GM12878 (cell line): ENCODE measurements at regions not wholly inside any gene's neighbourhood (a gene's known extent, or its start where the extent isn't known, plus 50 kb on each side); places are given as distances from the start of the nearest gene placed in this dataset.

ENCODE experiments used
- ATAC-seq: fragments of 200-7000 bp; cut with Tn5 transposase; 3 replicates; pipeline ENCODE4 v1.9.1; 2020; ENCODE audit warnings: mild to moderate bottlenecking, moderate library complexity
- BruUV-seq: library from RNA; stranded (reverse); fragments of 400-500 nt; replicated peaks from 2 replicates; lab custom pipeline; 2021; lab: Mats Ljungman, UMichigan
- CTCF ChIA-PET: fragments of 300-600 bp; sonication (Branson Sonifier 250); formaldehyde crosslinking; extraction: SDS; loops from one replicate; lab custom pipeline; 2021; ENCODE audit warnings: inconsistent platforms; lab: Yijun Ruan, JAX
- POLR2A ChIA-PET: fragments of 350-600 bp; formaldehyde crosslinking; extraction: SDS; loops from one replicate; lab custom pipeline; 2021; ENCODE audit warnings: inconsistent platforms; lab: Charles Lee
- RAD21 ChIA-PET: fragments of 300-600 bp; sonication (Branson Sonifier 250); formaldehyde crosslinking; loops from one replicate; lab custom pipeline; 2023; ENCODE audit warnings: antibody characterized with exemption; ENCODE audit not compliant: unreplicated experiment; lab: Charles Lee
- SMC1A ChIA-PET: fragments of 300-600 bp; sonication (Branson Sonifier 250); formaldehyde crosslinking; loops from one replicate; lab custom pipeline; 2023; ENCODE audit not compliant: unreplicated experiment, uncharacterized antibody; lab: Charles Lee
- DNase-seq: peaks from one replicate; pipeline ENCODE4 v3.0.0-alpha.2; 2011; ENCODE audit warnings: low read depth, low spot score
- FAIRE-seq: peaks from 3 replicates; lab custom pipeline; 2011; peaks lifted over from hg19 to GRCh38; lab: Jason Lieb, UNC
- H2AFZ ChIP-seq: 2 replicates; pipeline ENCODE4 v1.6.0; 2011; ENCODE audit warnings: low read depth, low read length, control low read depth; ENCODE audit not compliant: control insufficient read depth
- H3K27ac ChIP-seq: 2 replicates; pipeline ENCODE4 v1.5.1; 2011; ENCODE audit warnings: control low read depth; ENCODE audit not compliant: control insufficient read depth, insufficient read depth
- H3K27me3 ChIP-seq, 2 experiments: replicated peaks in 1 of 2; 2 replicates each; pipeline versions ENCODE4 v1.6.0 to v1.6.1; 2011; ENCODE audit warnings: low read length in 1 of 2; ENCODE audit not compliant: control insufficient read depth in 2 of 2, insufficient read depth in 2 of 2
- H3K36me3 ChIP-seq, 2 experiments: 2 replicates each; pipeline ENCODE4 v1.5.1; 2011; ENCODE audit warnings: low read length in 1 of 2; ENCODE audit not compliant: control insufficient read depth in 2 of 2, insufficient read depth in 2 of 2
- H3K4me1 ChIP-seq: 2 replicates; pipeline ENCODE4 v1.6.1; 2011; ENCODE audit warnings: mild to moderate bottlenecking, low read length, moderate library complexity, mixed read lengths; ENCODE audit not compliant: control insufficient read depth, insufficient read depth
- H3K4me2 ChIP-seq: 2 replicates; pipeline ENCODE4 v1.6.0; 2011; ENCODE audit warnings: control low read depth; ENCODE audit not compliant: control insufficient read depth, insufficient read depth
- H3K4me3 ChIP-seq: fragments of 200-600 bp; sonication (generic); 2 replicates; pipeline ENCODE4 v1.5.1; 2016
- H3K79me2 ChIP-seq: 2 replicates; pipeline ENCODE4 v1.6.0; 2011; ENCODE audit warnings: low read length; ENCODE audit not compliant: control insufficient read depth, insufficient read depth
- H3K9ac ChIP-seq: 2 replicates; pipeline ENCODE4 v1.8.0; 2011; ENCODE audit warnings: low read length, control low read depth, mixed read lengths; ENCODE audit not compliant: control insufficient read depth, insufficient read depth
- H3K9me3 ChIP-seq: replicated peaks from 3 replicates; pipeline ENCODE4 v1.5.1; 2011; ENCODE audit warnings: mild to moderate bottlenecking, low read length; ENCODE audit not compliant: control insufficient read depth, insufficient read depth
- H4K20me1 ChIP-seq: 2 replicates; pipeline ENCODE4 v1.6.0; 2011; ENCODE audit not compliant: control insufficient read depth, insufficient read depth
- EP300 ChIP-seq, 2 experiments: fragments of 150-350 bp in 1 of 2; IDR thresholded peaks; 2 replicates each; pipeline ENCODE4 v1.6.1; 2011 to 2012; ENCODE audit warnings: low read depth in 2 of 2, low read length in 2 of 2, borderline replicate concordance in 1 of 2, improper control_type of control experiment in 1 of 2, inconsistent platforms in 1 of 2; ENCODE audit not compliant: control insufficient read depth in 1 of 2
- ETV6 ChIP-seq, 2 experiments: fragments of 450-650 bp in 1 of 2; IDR thresholded peaks in 1 of 2; conservative IDR thresholded peaks in 1 of 2; 2 replicates each; pipeline ENCODE4 v1.6.1; 2014; ENCODE audit warnings: antibody characterized with exemption in 1 of 2, borderline replicate concordance in 1 of 2, low read depth in 1 of 2, mild to moderate bottlenecking in 1 of 2, moderate library complexity in 1 of 2
- HCFC1 ChIP-seq: fragments of 150-350 bp; IDR thresholded peaks from 2 replicates; pipeline ENCODE4 v1.6.1; 2014; ENCODE audit warnings: low read length
- RFX5 ChIP-seq: IDR thresholded peaks from 2 replicates; pipeline ENCODE4 v1.6.1; 2011; ENCODE audit warnings: low read depth, low read length, improper control_type of control experiment
- SPI1 ChIP-seq: IDR thresholded peaks from 2 replicates; pipeline ENCODE4 v1.6.1; 2011; ENCODE audit warnings: low read depth, mild to moderate bottlenecking, low read length, moderate library complexity, borderline replicate concordance; ENCODE audit not compliant: insufficient read depth
- STAT3 ChIP-seq: IDR thresholded peaks from 2 replicates; pipeline ENCODE4 v1.6.1; 2011; ENCODE audit warnings: low read depth, low read length, improper control_type of control experiment
- TCF3 ChIP-seq: IDR thresholded peaks from 2 replicates; pipeline ENCODE4 v1.6.1; 2012; ENCODE audit warnings: low read depth, mild to moderate bottlenecking, low read length, borderline replicate concordance; ENCODE audit not compliant: insufficient read depth
- WGBS: methylation state at CpG from one replicate; pipeline ENCODE4 v1.1.6; 2016; ENCODE audit warnings: low lambda C conversion rate; ENCODE audit not compliant: insufficient replicate concordance, insufficient coverage; ENCODE audit errors: missing lambda C conversion rate; 5-methylcytosine and 5-hydroxymethylcytosine counted together
- in situ Hi-C: fragments of 300-500 bp; cut with MboI; formaldehyde crosslinking; loops from 9 replicates; pipeline ENCODE4 v1.14.3; 2018; ENCODE audit warnings: mixed read lengths
- intact Hi-C: fragments of 100-400 bp; cut with micrococcal nuclease; formaldehyde crosslinking; loops from one replicate; pipeline ENCODE4 v1.14.2; 2022; ENCODE audit not compliant: unreplicated experiment
- TF ChIP-seq, protein P1 (sequence below): IDR thresholded peaks from 2 replicates; pipeline ENCODE4 v1.6.1; 2012; ENCODE audit warnings: mild to moderate bottlenecking, low read depth, low read length
- TF ChIP-seq, protein P2 (sequence below): IDR thresholded peaks from 2 replicates; pipeline ENCODE4 v1.6.1; 2012; ENCODE audit warnings: low read depth, low read length, improper control_type of control experiment
- TF ChIP-seq, protein P3 (sequence below): IDR thresholded peaks from 2 replicates; pipeline ENCODE4 v1.6.1; 2012; ENCODE audit warnings: low read length, inconsistent platforms

DNA sequence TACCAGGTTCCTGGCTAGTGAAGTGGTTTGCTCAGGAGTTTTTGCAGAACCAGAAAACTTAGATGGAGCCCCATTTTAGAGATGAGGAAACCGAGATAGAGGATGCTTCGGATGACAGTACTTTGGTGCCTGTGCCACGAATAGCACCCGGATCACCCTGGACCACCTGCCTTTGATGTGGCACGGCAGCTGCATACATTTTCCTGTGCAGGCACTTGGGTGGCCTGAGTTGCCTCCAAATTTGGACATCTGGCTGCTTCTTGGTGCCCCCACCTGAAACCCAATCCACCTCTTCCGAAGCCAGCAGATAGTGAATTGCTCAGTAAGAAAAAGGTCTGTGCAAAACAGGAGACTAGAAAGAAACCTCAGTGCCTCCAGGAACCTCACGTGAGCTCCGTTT lies 140.6 kb upstream of the ID2 start (continued):
- TF ChIP-seq ETV6 (conservative IDR thresholded peaks at IDR 0.05 in 1 of 2, IDR thresholded peaks at IDR 0.05 in 1 of 2; ENCODE audit: borderline replicate concordance in 1 of 2, low read depth in 1 of 2) (no peak), HCFC1 (no peak), STAT3 (no peak), SPI1 (no peak), RFX5 (no peak)
- TF ChIP-seq, protein P1, sequence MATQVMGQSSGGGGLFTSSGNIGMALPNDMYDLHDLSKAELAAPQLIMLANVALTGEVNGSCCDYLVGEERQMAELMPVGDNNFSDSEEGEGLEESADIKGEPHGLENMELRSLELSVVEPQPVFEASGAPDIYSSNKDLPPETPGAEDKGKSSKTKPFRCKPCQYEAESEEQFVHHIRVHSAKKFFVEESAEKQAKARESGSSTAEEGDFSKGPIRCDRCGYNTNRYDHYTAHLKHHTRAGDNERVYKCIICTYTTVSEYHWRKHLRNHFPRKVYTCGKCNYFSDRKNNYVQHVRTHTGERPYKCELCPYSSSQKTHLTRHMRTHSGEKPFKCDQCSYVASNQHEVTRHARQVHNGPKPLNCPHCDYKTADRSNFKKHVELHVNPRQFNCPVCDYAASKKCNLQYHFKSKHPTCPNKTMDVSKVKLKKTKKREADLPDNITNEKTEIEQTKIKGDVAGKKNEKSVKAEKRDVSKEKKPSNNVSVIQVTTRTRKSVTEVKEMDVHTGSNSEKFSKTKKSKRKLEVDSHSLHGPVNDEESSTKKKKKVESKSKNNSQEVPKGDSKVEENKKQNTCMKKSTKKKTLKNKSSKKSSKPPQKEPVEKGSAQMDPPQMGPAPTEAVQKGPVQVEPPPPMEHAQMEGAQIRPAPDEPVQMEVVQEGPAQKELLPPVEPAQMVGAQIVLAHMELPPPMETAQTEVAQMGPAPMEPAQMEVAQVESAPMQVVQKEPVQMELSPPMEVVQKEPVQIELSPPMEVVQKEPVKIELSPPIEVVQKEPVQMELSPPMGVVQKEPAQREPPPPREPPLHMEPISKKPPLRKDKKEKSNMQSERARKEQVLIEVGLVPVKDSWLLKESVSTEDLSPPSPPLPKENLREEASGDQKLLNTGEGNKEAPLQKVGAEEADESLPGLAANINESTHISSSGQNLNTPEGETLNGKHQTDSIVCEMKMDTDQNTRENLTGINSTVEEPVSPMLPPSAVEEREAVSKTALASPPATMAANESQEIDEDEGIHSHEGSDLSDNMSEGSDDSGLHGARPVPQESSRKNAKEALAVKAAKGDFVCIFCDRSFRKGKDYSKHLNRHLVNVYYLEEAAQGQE, result no peak
- TF ChIP-seq, protein P2, sequence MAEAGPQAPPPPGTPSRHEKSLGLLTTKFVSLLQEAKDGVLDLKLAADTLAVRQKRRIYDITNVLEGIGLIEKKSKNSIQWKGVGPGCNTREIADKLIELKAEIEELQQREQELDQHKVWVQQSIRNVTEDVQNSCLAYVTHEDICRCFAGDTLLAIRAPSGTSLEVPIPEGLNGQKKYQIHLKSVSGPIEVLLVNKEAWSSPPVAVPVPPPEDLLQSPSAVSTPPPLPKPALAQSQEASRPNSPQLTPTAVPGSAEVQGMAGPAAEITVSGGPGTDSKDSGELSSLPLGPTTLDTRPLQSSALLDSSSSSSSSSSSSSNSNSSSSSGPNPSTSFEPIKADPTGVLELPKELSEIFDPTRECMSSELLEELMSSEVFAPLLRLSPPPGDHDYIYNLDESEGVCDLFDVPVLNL, result no peak
- TF ChIP-seq, all 136 proteins: peak for 0

DNA sequence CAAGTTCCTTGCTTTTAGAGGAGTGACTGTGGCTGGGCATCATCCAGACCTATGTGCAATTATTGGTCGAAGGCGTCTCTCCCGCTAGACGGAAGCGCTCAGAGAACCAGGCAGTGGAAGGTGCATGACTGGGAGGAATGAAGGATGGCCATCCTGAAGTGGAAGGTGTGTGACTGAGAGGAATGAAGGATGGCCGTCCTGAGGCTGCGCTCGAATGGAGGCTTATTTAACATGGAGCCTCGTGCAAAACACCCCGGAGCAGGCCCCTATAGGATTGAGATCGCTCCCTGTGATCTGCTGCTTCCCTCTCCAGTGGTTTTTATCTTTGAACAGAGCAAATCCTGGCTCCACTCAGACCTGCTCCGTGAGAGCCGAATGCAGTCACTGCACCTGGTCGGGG lies 140.2 kb upstream of the ID2 start:
- in situ Hi-C loops (loop anchor here (5.0 kb wide), 2 partner anchors 134 to 239 kb away; no protein-coding TSS in a partner anchor), intact Hi-C loops (loop anchor here (2.0 to 5.0 kb wide), 6 partner anchors 41 to 769 kb away; no protein-coding TSS in a partner anchor)
- Histone ChIP-seq H3K9ac (no peak overlapping the region), H3K9me3 (no peaks in the 10 kb centered on the region), H3K36me3 (no peaks in the 10 kb centered on the region), H3K27ac (no peak overlapping the region), H3K4me2 (no peak overlapping the region), H4K20me1 (no peaks in the 10 kb centered on the region), H3K4me1 (peaks cover 60% of the 10 kb centered on the region), H3K27me3 (no peaks in the 10 kb centered on the region), H2AFZ (no peak overlapping the region), H3K4me3 (no peak overlapping the region), H3K79me2 (no peaks in the 10 kb centered on the region)
- TF ChIP-seq, protein P3, sequence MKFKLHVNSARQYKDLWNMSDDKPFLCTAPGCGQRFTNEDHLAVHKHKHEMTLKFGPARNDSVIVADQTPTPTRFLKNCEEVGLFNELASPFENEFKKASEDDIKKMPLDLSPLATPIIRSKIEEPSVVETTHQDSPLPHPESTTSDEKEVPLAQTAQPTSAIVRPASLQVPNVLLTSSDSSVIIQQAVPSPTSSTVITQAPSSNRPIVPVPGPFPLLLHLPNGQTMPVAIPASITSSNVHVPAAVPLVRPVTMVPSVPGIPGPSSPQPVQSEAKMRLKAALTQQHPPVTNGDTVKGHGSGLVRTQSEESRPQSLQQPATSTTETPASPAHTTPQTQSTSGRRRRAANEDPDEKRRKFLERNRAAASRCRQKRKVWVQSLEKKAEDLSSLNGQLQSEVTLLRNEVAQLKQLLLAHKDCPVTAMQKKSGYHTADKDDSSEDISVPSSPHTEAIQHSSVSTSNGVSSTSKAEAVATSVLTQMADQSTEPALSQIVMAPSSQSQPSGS, result 0 out of 2 replicates have a peak, but pooled peaks have one; percentile 19
- TF ChIP-seq TCF3 (0 out of 2 replicates have a peak, but pooled peaks have one; percentile 14), EP300 (IDR thresholded peaks at IDR 0.05; ENCODE audit: borderline replicate concordance in 1 of 2, control insufficient read depth in 1 of 2, low read depth in 2 of 2, low read length in 2 of 2) (no peak)
- CTCF ChIA-PET, result interaction anchor here (2.8 to 3.8 kb wide), 2 partner anchors 19 to 43 kb away, joined by 10 to 64 read pairs; no protein-coding TSS in a partner anchor
- POLR2A ChIA-PET, result interaction anchor here (0.6 to 5.5 kb wide), 7 partner anchors 9 to 140 kb away, joined by 4 to 43 read pairs (median 30); partner anchors contain the start of gene ID2
- FAIRE-seq, result no peak
- WGBS, result 97% methylated on average over 14 of the region's 14 CpGs
- BruUV-seq, result no TSS peak
- ATAC-seq, result no peak
- DNase-seq, result no peak
- RAD21 ChIA-PET, result interaction anchor here (1.0 to 10.3 kb wide), 10 partner anchors 11 to 147 kb away, joined by 3 to 322 read pairs (median 27); partner anchors contain the start of gene ID2
- SMC1A ChIA-PET, result interaction anchor here (0.7 to 10.9 kb wide), 7 partner anchors 9 to 228 kb away, joined by 3 to 284 read pairs (median 11); no protein-coding TSS in a partner anchor
